Body of pancreas (tissue), 4 donors: ENCODE measurements at regions not wholly inside any gene's neighbourhood (a gene's known extent, or its start where the extent isn't known, plus 50 kb on each side); places are given as distances from the start of the nearest gene placed in this dataset.

ENCODE experiments used
- ATAC-seq: fragments of 150-250 bp; one replicate; pipeline ENCODE4 v1.9.1; 2016
- DNase-seq, 4 donors: peaks; one replicate each; pipeline ENCODE4 v3.0.0-alpha.2; 2019
- H3K27ac ChIP-seq, 4 donors: fragments of 200-600 bp; sonication (generic); 1 replicate in 3 of 4; 2 replicates in 1 of 4; pipeline versions ENCODE4 v1.5.1 to v1.6.1; 2016 to 2019; ENCODE audit warnings: mild to moderate bottlenecking in 1 of 4, mixed read lengths in 1 of 4, moderate library complexity in 1 of 4
- H3K27me3 ChIP-seq, 2 donors: fragments of 200-600 bp; sonication (generic); one replicate each; pipeline ENCODE4 v1.6.0; 2016; ENCODE audit warnings: mild to moderate bottlenecking in 1 of 2
- H3K36me3 ChIP-seq, 2 donors: fragments of 200-600 bp; sonication (generic); replicated peaks in 1 of 2; 2 replicates each; pipeline ENCODE4 v1.5.1; 2016; ENCODE audit warnings: low read depth in 2 of 2; ENCODE audit not compliant: insufficient read depth in 1 of 2
- H3K4me1 ChIP-seq: fragments of 200-600 bp; sonication (generic); one replicate; pipeline ENCODE4 v1.6.0; 2016
- H3K4me3 ChIP-seq, 2 donors: fragments of 200-600 bp; sonication (generic); 1 replicate in 1 of 2; 2 replicates in 1 of 2; pipeline ENCODE4 v1.5.1; 2016 to 2019
- H3K9me3 ChIP-seq, 3 donors: fragments of 200-600 bp; sonication (generic); 1 replicate in 2 of 3; 2 replicates in 1 of 3; pipeline ENCODE4 v1.5.1; 2016
- CTCF ChIP-seq, 7 experiments: fragments of 450-650 bp in 4 of 7; fragments of 200-600 bp in 3 of 7; sonication (generic) in 3 of 7; IDR thresholded peaks; one replicate each; pipeline ENCODE4 v1.5.1; 2016 to 2019; ENCODE audit warnings: antibody characterized with exemption in 7 of 7
- POLR2A ChIP-seq, 3 donors: fragments of 450-650 bp; IDR thresholded peaks; one replicate each; pipeline ENCODE4 v1.6.1; 2016; ENCODE audit warnings: antibody characterized with exemption in 3 of 3, mild to moderate bottlenecking in 2 of 3
- WGBS, 2 donors: methylation state at CpG; one replicate each; pipeline ENCODE4 v1.1.5; 2017; 5-methylcytosine and 5-hydroxymethylcytosine counted together
- intact Hi-C: fragments of 100-400 bp; cut with DNase I; formaldehyde crosslinking; loops from one replicate; pipeline ENCODE4 v1.15.1; 2023

GRCh38 chr3:168714609-168715240 is 619.0 kb upstream of the GOLIM4 start:
- 53 to 57% methylated on average over 1 of the region's 1 CpG for whole genome bisulfite sequencing, 2 donors
- no peaks in the 10 kb centered on the region for H3K4me1 ChIP-seq
- no peak for ATAC-seq
- intact Hi-C loops = no loop called here
- no peak for DNase-seq
- TF ChIP-seq CTCF (IDR thresholded peaks at IDR 0.05) = no peak
- TF ChIP-seq POLR2A (IDR thresholded peaks at IDR 0.05) = no peak
- H3K4me3 ChIP-seq = no peak overlapping the region
- H3K9me3 ChIP-seq = no peaks in the 10 kb centered on the region
- H3K27me3 ChIP-seq = no peaks in the 10 kb centered on the region
- no peak overlapping the region for H3K27ac ChIP-seq
- no peaks in the 10 kb centered on the region for H3K36me3 ChIP-seq

- Histone ChIP-seq H3K4me1 (no peaks in the 10 kb centered on the region), H3K27me3 (no peaks in the 10 kb centered on the region), H3K9me3 (no peaks in the 10 kb centered on the region), H3K27ac (no peak overlapping the region), H3K36me3 (no peaks in the 10 kb centered on the region), H3K4me3 (no peak overlapping the region)
- ATAC-seq (no peak), DNase-seq (no peak)
- intact Hi-C loops = no loop called here
- 58 to 65% methylated on average over 9 of the region's 9 CpGs for WGBS, 2 donors
- TF ChIP-seq POLR2A (IDR thresholded peaks at IDR 0.05) = no peak
- no peak for TF ChIP-seq CTCF (IDR thresholded peaks at IDR 0.05)
Measured at GRCh38 chr3:168709073-168709472, 613.3 kb upstream of the GOLIM4 start.

GRCh38 chr3:168707900-168708299 is 612.2 kb upstream of the GOLIM4 start:
- intact Hi-C loops = no loop called here
- TF ChIP-seq POLR2A (IDR thresholded peaks at IDR 0.05) (no peak), CTCF (IDR thresholded peaks at IDR 0.05) (no peak)

GRCh38 chr3:168705412-168705811 is 609.7 kb upstream of the GOLIM4 start:
- Histone ChIP-seq H3K36me3 (no peaks in the 10 kb centered on the region), H3K4me1 (no peaks in the 10 kb centered on the region), H3K4me3 (no peak overlapping the region), H3K9me3 (no peaks in the 10 kb centered on the region), H3K27me3 (no peaks in the 10 kb centered on the region), H3K27ac (no peak overlapping the region)
- 66 to 68% methylated on average over 3 of the region's 3 CpGs for WGBS, 2 donors
- ATAC-seq (no peak), DNase-seq (no peak)
- intact Hi-C loops = no loop called here
- TF ChIP-seq POLR2A (IDR thresholded peaks at IDR 0.05) (no peak), CTCF (IDR thresholded peaks at IDR 0.05) (no peak)

More at GRCh38 chr3:168707900-168708299, 612.2 kb upstream of the GOLIM4 start:
- 71 to 74% methylated on average over 2 of the region's 2 CpGs for WGBS, 2 donors
- Histone ChIP-seq H3K36me3 (no peaks in the 10 kb centered on the region), H3K4me1 (no peaks in the 10 kb centered on the region), H3K27me3 (no peaks in the 10 kb centered on the region), H3K9me3 (no peaks in the 10 kb centered on the region), H3K27ac (no peak overlapping the region), H3K4me3 (no peak overlapping the region)
- DNase-seq = no peak
- no peak for ATAC-seq

GRCh38 chr3:168696051-168696450 is 600.3 kb upstream of the GOLIM4 start:
- Histone ChIP-seq H3K4me3 (no peak overlapping the region), H3K27me3 (no peaks in the 10 kb centered on the region), H3K4me1 (no peaks in the 10 kb centered on the region), H3K27ac (no peak overlapping the region), H3K36me3 (no peaks in the 10 kb centered on the region), H3K9me3 (no peaks in the 10 kb centered on the region)
- TF ChIP-seq CTCF (IDR thresholded peaks at IDR 0.05) (no peak), POLR2A (IDR thresholded peaks at IDR 0.05) (no peak)
- ATAC-seq (no peak), DNase-seq (no peak)
- WGBS, 2 donors = 49 to 60% methylated on average over 3 of the region's 3 CpGs
- intact Hi-C loops = no loop called here
